ENCODE measurements at regions not wholly inside any gene's neighbourhood (a gene's known extent, or its start where the extent isn't known, plus 50 kb on each side); places are given as distances from the start of the nearest gene placed in this dataset.

DNA sequence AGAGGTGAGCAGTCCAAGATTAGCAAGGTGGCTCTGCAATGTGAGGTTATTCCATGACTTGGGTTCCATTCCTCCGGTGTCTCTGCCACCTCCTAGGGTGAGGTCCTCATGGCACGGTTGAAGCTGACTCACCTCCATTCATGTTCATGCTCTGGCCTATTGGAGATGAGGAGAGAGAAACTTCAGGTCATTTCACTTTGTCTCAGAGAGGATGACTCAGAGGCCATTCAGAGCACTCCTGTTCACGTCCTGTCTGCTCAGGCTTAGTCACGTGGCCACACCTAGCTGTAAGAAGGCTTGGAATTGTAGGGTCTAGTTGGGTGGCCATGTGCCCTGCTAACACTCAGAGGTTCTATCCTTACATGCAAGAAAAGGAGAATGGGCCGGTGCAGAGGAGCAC, 67.5 kb upstream of the MBOAT2 start:
- TF ChIP-seq, protein P1, sequence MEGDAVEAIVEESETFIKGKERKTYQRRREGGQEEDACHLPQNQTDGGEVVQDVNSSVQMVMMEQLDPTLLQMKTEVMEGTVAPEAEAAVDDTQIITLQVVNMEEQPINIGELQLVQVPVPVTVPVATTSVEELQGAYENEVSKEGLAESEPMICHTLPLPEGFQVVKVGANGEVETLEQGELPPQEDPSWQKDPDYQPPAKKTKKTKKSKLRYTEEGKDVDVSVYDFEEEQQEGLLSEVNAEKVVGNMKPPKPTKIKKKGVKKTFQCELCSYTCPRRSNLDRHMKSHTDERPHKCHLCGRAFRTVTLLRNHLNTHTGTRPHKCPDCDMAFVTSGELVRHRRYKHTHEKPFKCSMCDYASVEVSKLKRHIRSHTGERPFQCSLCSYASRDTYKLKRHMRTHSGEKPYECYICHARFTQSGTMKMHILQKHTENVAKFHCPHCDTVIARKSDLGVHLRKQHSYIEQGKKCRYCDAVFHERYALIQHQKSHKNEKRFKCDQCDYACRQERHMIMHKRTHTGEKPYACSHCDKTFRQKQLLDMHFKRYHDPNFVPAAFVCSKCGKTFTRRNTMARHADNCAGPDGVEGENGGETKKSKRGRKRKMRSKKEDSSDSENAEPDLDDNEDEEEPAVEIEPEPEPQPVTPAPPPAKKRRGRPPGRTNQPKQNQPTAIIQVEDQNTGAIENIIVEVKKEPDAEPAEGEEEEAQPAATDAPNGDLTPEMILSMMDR (IDR thresholded peaks at IDR 0.05; ENCODE audit: low read length), result no peak
- no peak for TF ChIP-seq EZH2 (IDR thresholded peaks at IDR 0.05; ENCODE audit: borderline replicate concordance, low read length)
